DOHH2 (cell line): ENCODE measurements at regions not wholly inside any gene's neighbourhood (a gene's known extent, or its start where the extent isn't known, plus 50 kb on each side); places are given as distances from the start of the nearest gene placed in this dataset.

Experiments used
- CTCF ChIP-seq: fragments of 200-600 bp; sonication (generic); IDR thresholded peaks from one replicate; pipeline ENCODE4 v1.5.1; 2014; ENCODE audit warnings: antibody characterized with exemption, mild to moderate bottlenecking, low read depth, low read length; ENCODE audit not compliant: poor library complexity, severe bottlenecking
- EZH2phosphoT487 ChIP-seq: fragments of 200-600 bp; sonication (generic); IDR thresholded peaks from 2 replicates; pipeline ENCODE4 v1.6.1; 2017; ENCODE audit warnings: borderline replicate concordance, mild to moderate bottlenecking, antibody characterized with exemption, low read length, moderate library complexity, mixed read lengths

DNA sequence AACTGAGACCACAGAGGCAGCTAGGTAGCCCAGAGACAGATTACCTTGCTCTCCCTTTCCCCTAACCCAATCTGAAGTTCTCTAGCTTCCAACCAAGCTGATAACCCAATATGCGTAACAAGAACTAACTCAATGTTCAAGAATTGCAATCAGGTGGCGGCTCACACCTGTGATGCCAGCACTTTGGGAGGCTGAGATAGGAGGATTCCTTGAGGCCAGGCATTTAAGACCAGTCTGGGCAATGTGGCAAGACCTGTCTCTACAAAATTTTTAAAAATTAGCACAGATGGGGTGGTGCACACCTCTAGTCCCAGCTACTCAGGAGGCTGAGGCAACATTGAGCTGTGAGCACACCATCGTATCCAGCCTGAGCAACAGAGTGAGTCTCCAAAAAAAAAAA, 86.7 kb upstream of the IPO5 start:
- TF ChIP-seq EZH2phosphoT487 (no peak), CTCF (no peak)
